Psoas muscle (tissue), 7 donors: ENCODE measurements at regions not wholly inside any gene's neighbourhood (a gene's known extent, or its start where the extent isn't known, plus 50 kb on each side); places are given as distances from the start of the nearest gene placed in this dataset.
"Not testable (repeated sequence)": the region's sequence is repeated elsewhere in the genome, so short reads cannot be mapped to it uniquely, and the experiment has no call there.

Source experiments
- ATAC-seq, 4 donors: fragments of 200-7000 bp; cut with Tn5 transposase; one replicate each; pipeline ENCODE4 v1.9.1; 2020; ENCODE audit warnings: moderate library complexity in 3 of 4, mild to moderate bottlenecking in 2 of 4
- DNase-seq, 2 donors: peaks; one replicate each; pipeline ENCODE4 v3.0.0-alpha.2; 2020
- H3K27ac ChIP-seq: fragments of 200-600 bp; one replicate; pipeline ENCODE4 v1.8.0; 2022
- H3K27me3 ChIP-seq, 3 donors: fragments of 200-600 bp in 1 of 3; one replicate each; pipeline versions ENCODE4 v1.6.1 to v1.8.0; 2013 to 2022; ENCODE audit warnings: low read length in 2 of 3, mild to moderate bottlenecking in 2 of 3, moderate library complexity in 1 of 3; ENCODE audit not compliant: insufficient read depth in 3 of 3
- H3K36me3 ChIP-seq, 2 donors: fragments of 200-600 bp in 1 of 2; one replicate each; pipeline versions ENCODE4 v1.6.1 to v1.8.0; 2013 to 2022; ENCODE audit warnings: low read depth in 1 of 2, mild to moderate bottlenecking in 1 of 2, moderate library complexity in 1 of 2; ENCODE audit not compliant: insufficient read depth in 1 of 2
- H3K4me1 ChIP-seq: fragments of 200-600 bp; one replicate; pipeline ENCODE4 v1.8.0; 2022
- H3K4me3 ChIP-seq: fragments of 200-600 bp; one replicate; pipeline ENCODE4 v1.8.0; 2022; ENCODE audit warnings: mild to moderate bottlenecking
- H3K9me3 ChIP-seq: fragments of 200-600 bp; one replicate; pipeline ENCODE4 v1.8.0; 2022
- CTCF ChIP-seq: fragments of 200-600 bp; IDR thresholded peaks from one replicate; pipeline ENCODE4 v1.8.0; 2022; ENCODE audit warnings: antibody characterized with exemption
- WGBS, 3 donors: extraction: QIAGEN DNeasy Blood & Tissue Kit; methylation state at CpG; one replicate each; pipeline versions ENCODE4 v1.1.6 to v1.1.7; 2013; 5-methylcytosine and 5-hydroxymethylcytosine counted together
- intact Hi-C, 2 donors: fragments of 100-400 bp; cut with DNase I; formaldehyde crosslinking; loops; one replicate each; pipeline versions ENCODE4 v1.11.0 to v1.14.2; 2022
- donor health status: healthy with polysubstance abuse.
- donor health status: DM: no; HTN: no; CAD: no; lungs with moderate emphysema.
- donor health status: Bipolar disorder and iron deficiency.
- donor health status: healthy.
- donor health status: DM: yes; HTN: yes; CAD: no.
- donor health status: DM: no; HTN: no; CAD: no.
- donor health status: DM: yes; HTN: yes; CAD: no.

- intact Hi-C loops, result no loop called here
Observed at GRCh38 chr6:156425359-156426020, 351.7 kb upstream of the ARID1B start.

GRCh38 chr6:156423829-156424228 is 353.3 kb upstream of the ARID1B start:
- H3K4me3 ChIP-seq, result no peak overlapping the region
- H3K36me3 ChIP-seq, result no peaks in the 10 kb centered on the region
- WGBS, 3 donors, result 82 to 93% (median 87%) methylated on average over 3 of the region's 3 CpGs
- H3K27ac ChIP-seq, result no peak overlapping the region
- no peaks in the 10 kb centered on the region for H3K4me1 ChIP-seq
- DNase-seq (no peak), ATAC-seq (no peak)
- TF ChIP-seq CTCF, result no peak
- H3K9me3 ChIP-seq, result no peaks in the 10 kb centered on the region
- intact Hi-C loops, result no loop called here
- H3K27me3 ChIP-seq, result no peaks in the 10 kb centered on the region

More at GRCh38 chr6:156425359-156426020, 351.7 kb upstream of the ARID1B start:
- DNase-seq, result no peak
- Histone ChIP-seq H3K9me3 (no peaks in the 10 kb centered on the region), H3K27ac (no peak overlapping the region), H3K36me3 (no peaks in the 10 kb centered on the region), H3K4me1 (no peaks in the 10 kb centered on the region), H3K4me3 (no peak overlapping the region), H3K27me3 (no peaks in the 10 kb centered on the region)
- 60 to 69% (median 64%) methylated on average over 6 of the region's 6 CpGs for WGBS, 3 donors
- TF ChIP-seq CTCF, result no peak
- no peak for ATAC-seq

- intact Hi-C loops, result no loop called here
- ATAC-seq, result no peak
- no peaks in the 10 kb centered on the region for H3K9me3 ChIP-seq
- H3K4me1 ChIP-seq, result no peaks in the 10 kb centered on the region
- WGBS, 3 donors, result 81 to 89% (median 84%) methylated on average over 6 of the region's 6 CpGs
- no peak overlapping the region for H3K4me3 ChIP-seq
- TF ChIP-seq CTCF, result no peak
- DNase-seq, result no peak
- no peaks in the 10 kb centered on the region for H3K36me3 ChIP-seq
- H3K27me3 ChIP-seq, result no peaks in the 10 kb centered on the region
- H3K27ac ChIP-seq, result no peak overlapping the region
Observed at GRCh38 chr6:156423075-156423474, 354.1 kb upstream of the ARID1B start.

GRCh38 chr6:156421933-156422332 is 355.2 kb upstream of the ARID1B start:
- no peaks in the 10 kb centered on the region for H3K36me3 ChIP-seq
- no peaks in the 10 kb centered on the region for H3K27me3 ChIP-seq
- DNase-seq, result no peak
- H3K9me3 ChIP-seq, result no peaks in the 10 kb centered on the region
- H3K4me3 ChIP-seq, result no peak overlapping the region
- no peak for ATAC-seq
- 95 to 96% (median 96%) methylated on average over 2 of the region's 2 CpGs for WGBS, 3 donors
- no peak for TF ChIP-seq CTCF
- H3K27ac ChIP-seq, result no peak overlapping the region
- H3K4me1 ChIP-seq, result no peaks in the 10 kb centered on the region
- intact Hi-C loops, result no loop called here

- intact Hi-C loops, ATAC-seq, H3K4me1 ChIP-seq, DNase-seq, H3K36me3 ChIP-seq, H3K27ac ChIP-seq, H3K4me3 ChIP-seq, H3K27me3 ChIP-seq, H3K9me3 ChIP-seq: not testable (repeated sequence)
- 40 to 53% (median 49%) methylated on average over 5 of the region's 5 CpGs for WGBS, 3 donors
Observed at GRCh38 chr6:156421301-156421700, 355.9 kb upstream of the ARID1B start.
